Osteoblast (primary cell): ENCODE measurements at regions not wholly inside any gene's neighbourhood (a gene's known extent, or its start where the extent isn't known, plus 50 kb on each side); places are given as distances from the start of the nearest gene placed in this dataset.

Experiments used
- DNase-seq: peaks from one replicate; pipeline ENCODE4 v3.0.0; 2011; ENCODE audit warnings: low spot score, mixed read lengths; ENCODE audit not compliant: insufficient read length; ENCODE audit errors: missing footprints
- H2AFZ ChIP-seq: 2 replicates; pipeline ENCODE4 v1.6.0; 2011; ENCODE audit warnings: mild to moderate bottlenecking, low read length
- H3K27ac ChIP-seq: 2 replicates; pipeline ENCODE4 v1.5.1; 2011; ENCODE audit warnings: mild to moderate bottlenecking, low read depth, low read length, moderate library complexity
- H3K27me3 ChIP-seq: 2 replicates; pipeline ENCODE4 v1.6.0; 2012; ENCODE audit warnings: mild to moderate bottlenecking, control low read depth, inconsistent platforms, low read length, moderate library complexity; ENCODE audit not compliant: insufficient read depth
- H3K36me3 ChIP-seq: 2 replicates; pipeline ENCODE4 v1.5.1; 2011; ENCODE audit warnings: mild to moderate bottlenecking, low read length, control low read depth, moderate library complexity; ENCODE audit not compliant: insufficient read depth
- H3K4me1 ChIP-seq: 2 replicates; pipeline ENCODE4 v1.5.1; 2011; ENCODE audit warnings: mild to moderate bottlenecking, low read length, control low read depth, moderate library complexity; ENCODE audit not compliant: insufficient read depth
- H3K4me2 ChIP-seq: 2 replicates; pipeline ENCODE4 v1.6.0; 2011; ENCODE audit warnings: mild to moderate bottlenecking, low read length; ENCODE audit not compliant: insufficient read depth
- H3K4me3 ChIP-seq: fragments of 200-600 bp; sonication (generic); 3 replicates; pipeline ENCODE4 v1.5.1; 2012; ENCODE audit warnings: mild to moderate bottlenecking, low read length, inconsistent platforms; ENCODE audit not compliant: insufficient read depth
- H3K79me2 ChIP-seq: 2 replicates; pipeline ENCODE4 v1.6.0; 2012; ENCODE audit warnings: mild to moderate bottlenecking, low read length, control low read depth, inconsistent platforms; ENCODE audit not compliant: insufficient read depth
- H3K9me3 ChIP-seq: 2 replicates; pipeline ENCODE4 v1.5.1; 2011; ENCODE audit warnings: low read depth, low read length, control low read depth
- H4K20me1 ChIP-seq: 2 replicates; pipeline ENCODE4 v1.6.0; 2012; ENCODE audit warnings: mild to moderate bottlenecking, low read length, control low read depth; ENCODE audit not compliant: insufficient read depth
- CTCF ChIP-seq: IDR thresholded peaks from 2 replicates; pipeline ENCODE4 v1.5.1; 2011; ENCODE audit warnings: mild to moderate bottlenecking, low read depth, low read length, moderate library complexity; ENCODE audit errors: extremely low read depth

DNA sequence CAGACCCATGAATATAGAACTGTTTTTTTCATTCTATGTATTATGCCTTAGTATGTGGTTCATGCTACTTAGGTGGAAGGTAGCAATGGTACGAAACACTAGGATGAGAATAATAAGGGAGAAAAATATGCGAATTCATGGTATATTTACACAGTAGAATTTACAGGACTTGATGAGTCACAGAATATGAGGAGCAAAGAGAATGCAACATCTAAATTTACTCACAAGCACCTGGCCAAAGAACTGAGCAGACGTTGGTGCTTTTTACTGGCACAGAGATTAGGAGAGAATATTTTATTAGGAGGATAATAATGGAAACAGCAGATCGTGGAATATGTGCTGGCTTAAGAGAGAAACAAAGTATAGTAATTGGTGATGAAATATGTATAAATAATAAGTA is 785.4 kb upstream of the ROBO1 start:
- H2AFZ ChIP-seq: no peak overlapping the region

DNA sequence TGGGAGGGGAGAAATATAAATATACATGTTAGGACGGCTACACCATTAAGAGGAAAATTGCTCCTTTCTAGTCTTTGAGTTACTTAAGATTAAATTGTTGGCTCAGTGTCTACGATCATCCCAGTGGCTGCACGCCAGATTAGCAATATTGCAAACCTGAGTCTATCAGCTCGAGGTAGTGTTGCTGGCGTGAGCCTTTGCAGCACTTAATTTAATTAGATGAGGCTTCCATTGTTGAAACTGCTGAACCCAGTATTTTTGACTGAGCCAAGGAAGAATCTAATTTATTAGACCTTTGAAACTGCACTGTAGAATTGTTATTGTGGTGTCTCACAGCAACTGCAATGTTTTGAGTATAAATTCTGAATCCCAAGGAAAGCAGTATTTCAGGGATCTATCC is 782.4 kb upstream of the ROBO1 start:
- no peaks in the 10 kb centered on the region for H3K27me3 ChIP-seq
- no peaks in the 10 kb centered on the region for H3K4me1 ChIP-seq
- no peak overlapping the region for H3K27ac ChIP-seq

More for the DNA sequence above, 785.4 kb upstream of the ROBO1 start:
- Histone ChIP-seq H3K9me3 (peaks cover 6% of the 10 kb centered on the region), H3K4me3 (no peak overlapping the region), H3K27ac (no peak overlapping the region), H3K4me1 (no peaks in the 10 kb centered on the region), H3K36me3 (no peaks in the 10 kb centered on the region), H3K27me3 (no peaks in the 10 kb centered on the region), H4K20me1 (no peaks in the 10 kb centered on the region), H3K4me2 (no peak overlapping the region), H3K79me2 (no peaks in the 10 kb centered on the region)
- no peak for DNase-seq
- no peak for TF ChIP-seq CTCF

DNA sequence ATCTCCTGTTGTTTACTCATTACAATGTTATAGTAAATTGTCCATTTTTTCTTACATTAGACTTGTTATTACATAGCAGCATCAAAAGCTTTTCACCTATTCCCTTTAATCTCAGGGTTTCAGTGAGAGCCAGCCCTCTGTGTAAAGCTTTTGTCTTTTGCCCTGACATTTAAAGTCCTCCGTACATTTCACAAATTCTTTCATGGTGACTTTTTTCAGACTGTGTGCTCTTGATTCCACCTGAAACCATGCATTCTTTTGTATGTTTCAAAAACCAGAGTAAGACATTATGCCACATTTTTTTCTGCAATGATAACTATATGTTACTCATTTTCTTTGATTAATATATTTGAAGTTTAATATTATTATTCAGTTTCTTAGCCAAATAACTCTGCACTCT is 781.4 kb upstream of the ROBO1 start:
- no peak for TF ChIP-seq CTCF
- Histone ChIP-seq H2AFZ (no peak overlapping the region), H3K4me3 (no peak overlapping the region), H3K36me3 (no peaks in the 10 kb centered on the region), H3K27ac (no peak overlapping the region), H3K4me2 (no peak overlapping the region), H3K9me3 (peaks cover under 1% of the 10 kb centered on the region), H3K79me2 (no peaks in the 10 kb centered on the region), H3K4me1 (no peaks in the 10 kb centered on the region), H4K20me1 (no peaks in the 10 kb centered on the region), H3K27me3 (no peaks in the 10 kb centered on the region)
- DNase-seq: no peak

More for the DNA sequence above, 782.4 kb upstream of the ROBO1 start:
- Histone ChIP-seq H4K20me1 (no peaks in the 10 kb centered on the region), H3K79me2 (no peaks in the 10 kb centered on the region), H3K4me2 (no peak overlapping the region), H3K4me3 (no peak overlapping the region), H3K36me3 (no peaks in the 10 kb centered on the region), H3K9me3 (peaks cover 3% of the 10 kb centered on the region), H2AFZ (no peak overlapping the region)
- DNase-seq: no peak
- no peak for TF ChIP-seq CTCF

- no peak for DNase-seq
Measured at GRCh38 chr3:80543154-80543553, 775.4 kb upstream of the ROBO1 start.

More at GRCh38 chr3:80543154-80543553, 775.4 kb upstream of the ROBO1 start:
- Histone ChIP-seq H3K79me2 (no peaks in the 10 kb centered on the region), H3K27me3 (no peaks in the 10 kb centered on the region), H3K4me2 (no peak overlapping the region), H3K27ac (no peak overlapping the region), H4K20me1 (no peaks in the 10 kb centered on the region), H3K4me1 (no peaks in the 10 kb centered on the region), H3K4me3 (no peak overlapping the region), H3K9me3 (no peaks in the 10 kb centered on the region), H3K36me3 (no peaks in the 10 kb centered on the region), H2AFZ (no peak overlapping the region)
- no peak for TF ChIP-seq CTCF
